Smooth muscle cell (in vitro differentiated cells): ENCODE measurements at regions not wholly inside any gene's neighbourhood (a gene's known extent, or its start where the extent isn't known, plus 50 kb on each side); places are given as distances from the start of the nearest gene placed in this dataset.
A peak's percentile ranks its signal among the peaks of the same experiment; 100 is the strongest.

Experiments used
- DNase-seq: peaks from one replicate; lab custom pipeline; 2025; ENCODE audit not compliant: unreplicated experiment; lab: John Stamatoyannopoulos, UW
- H2AFZ ChIP-seq: fragments of 200-600 bp; sonication (generic); 2 replicates; pipeline ENCODE4 v1.6.0; 2016; ENCODE audit warnings: antibody characterized with exemption, low read depth, mild to moderate bottlenecking
- H3F3A ChIP-seq: fragments of 200-600 bp; sonication (generic); 2 replicates; pipeline ENCODE4 v1.6.0; 2017; ENCODE audit warnings: antibody characterized with exemption, low read depth
- H3K27ac ChIP-seq: fragments of 200-600 bp; sonication (generic); 2 replicates; pipeline ENCODE4 v1.5.1; 2016; ENCODE audit warnings: low read depth, mild to moderate bottlenecking
- H3K27me3 ChIP-seq: fragments of 200-600 bp; sonication (generic); 2 replicates; pipeline ENCODE4 v1.6.1; 2016; ENCODE audit warnings: low read depth, mild to moderate bottlenecking
- H3K36me3 ChIP-seq: fragments of 200-600 bp; sonication (generic); 2 replicates; pipeline ENCODE4 v1.5.1; 2016; ENCODE audit warnings: low read depth
- H3K4me1 ChIP-seq: fragments of 200-600 bp; sonication (generic); 2 replicates; pipeline ENCODE4 v1.5.1; 2016; ENCODE audit warnings: low read depth
- H3K4me2 ChIP-seq: fragments of 200-600 bp; sonication (generic); 2 replicates; pipeline ENCODE4 v1.6.0; 2016; ENCODE audit warnings: mild to moderate bottlenecking
- H3K4me3 ChIP-seq: fragments of 200-600 bp; sonication (generic); 2 replicates; pipeline ENCODE4 v1.5.1; 2016; ENCODE audit warnings: mild to moderate bottlenecking
- H3K79me2 ChIP-seq: fragments of 200-600 bp; sonication (generic); 2 replicates; pipeline ENCODE4 v1.6.0; 2016; ENCODE audit warnings: low read depth, mild to moderate bottlenecking
- H3K9ac ChIP-seq: fragments of 200-600 bp; sonication (generic); 2 replicates; pipeline ENCODE4 v1.6.0; 2016; ENCODE audit warnings: low read depth
- H3K9me3 ChIP-seq: fragments of 200-600 bp; sonication (generic); replicated peaks from 2 replicates; pipeline ENCODE4 v1.5.1; 2016; ENCODE audit warnings: low read depth
- H4K20me1 ChIP-seq: fragments of 200-600 bp; sonication (generic); 2 replicates; pipeline ENCODE4 v1.6.0; 2016; ENCODE audit warnings: low read depth
- WGBS: methylation state at CpG from one replicate; pipeline ENCODE4 v1.1.7; 2016; ENCODE audit warnings: low lambda C conversion rate; 5-methylcytosine and 5-hydroxymethylcytosine counted together
- TF ChIP-seq, protein P1 (sequence below): fragments of 200-600 bp; sonication (generic); IDR thresholded peaks from 2 replicates; pipeline ENCODE4 v1.5.1; 2017; ENCODE audit warnings: borderline replicate concordance, mild to moderate bottlenecking, antibody characterized with exemption; ENCODE audit not compliant: insufficient read depth, poor library complexity, severe bottlenecking

DNA sequence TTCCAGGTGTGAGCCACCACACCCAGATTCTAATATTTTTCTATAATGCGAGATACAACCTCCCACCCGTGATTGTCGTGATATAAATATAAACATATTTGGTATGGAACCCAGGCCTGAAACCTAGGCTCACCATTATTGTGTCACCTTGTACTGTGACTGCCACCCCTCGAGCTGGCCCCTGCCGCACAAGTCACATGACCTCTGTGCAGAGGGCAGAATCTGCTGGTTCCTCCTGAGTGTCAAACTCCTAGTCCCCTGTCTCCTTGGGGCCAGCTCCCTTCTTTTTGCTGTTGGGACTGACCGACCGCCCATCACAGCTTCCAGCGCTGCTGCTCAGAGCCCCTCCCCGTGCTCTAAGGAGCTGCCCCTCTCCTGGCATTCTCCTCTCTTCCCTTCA is 86.4 kb downstream of the RSPH3 start:
- H3F3A ChIP-seq = no peaks in the 10 kb centered on the region
- no peak overlapping the region for H3K4me2 ChIP-seq
- DNase-seq = no peak
- no peaks in the 10 kb centered on the region for H3K36me3 ChIP-seq
- TF ChIP-seq, protein P1, sequence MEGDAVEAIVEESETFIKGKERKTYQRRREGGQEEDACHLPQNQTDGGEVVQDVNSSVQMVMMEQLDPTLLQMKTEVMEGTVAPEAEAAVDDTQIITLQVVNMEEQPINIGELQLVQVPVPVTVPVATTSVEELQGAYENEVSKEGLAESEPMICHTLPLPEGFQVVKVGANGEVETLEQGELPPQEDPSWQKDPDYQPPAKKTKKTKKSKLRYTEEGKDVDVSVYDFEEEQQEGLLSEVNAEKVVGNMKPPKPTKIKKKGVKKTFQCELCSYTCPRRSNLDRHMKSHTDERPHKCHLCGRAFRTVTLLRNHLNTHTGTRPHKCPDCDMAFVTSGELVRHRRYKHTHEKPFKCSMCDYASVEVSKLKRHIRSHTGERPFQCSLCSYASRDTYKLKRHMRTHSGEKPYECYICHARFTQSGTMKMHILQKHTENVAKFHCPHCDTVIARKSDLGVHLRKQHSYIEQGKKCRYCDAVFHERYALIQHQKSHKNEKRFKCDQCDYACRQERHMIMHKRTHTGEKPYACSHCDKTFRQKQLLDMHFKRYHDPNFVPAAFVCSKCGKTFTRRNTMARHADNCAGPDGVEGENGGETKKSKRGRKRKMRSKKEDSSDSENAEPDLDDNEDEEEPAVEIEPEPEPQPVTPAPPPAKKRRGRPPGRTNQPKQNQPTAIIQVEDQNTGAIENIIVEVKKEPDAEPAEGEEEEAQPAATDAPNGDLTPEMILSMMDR = no peak
- no peak overlapping the region for H3K9ac ChIP-seq
- peaks cover 21% of the 10 kb centered on the region for H3K4me1 ChIP-seq
- 83% methylated on average over 9 of the region's 9 CpGs for WGBS
- H3K9me3 ChIP-seq = no peaks in the 10 kb centered on the region
- no peaks in the 10 kb centered on the region for H3K79me2 ChIP-seq
- no peak overlapping the region for H2AFZ ChIP-seq
- H3K4me3 ChIP-seq = no peak overlapping the region
- H3K27me3 ChIP-seq = no peaks in the 10 kb centered on the region
- H4K20me1 ChIP-seq = no peaks in the 10 kb centered on the region
- H3K27ac ChIP-seq = no peak overlapping the region

DNA sequence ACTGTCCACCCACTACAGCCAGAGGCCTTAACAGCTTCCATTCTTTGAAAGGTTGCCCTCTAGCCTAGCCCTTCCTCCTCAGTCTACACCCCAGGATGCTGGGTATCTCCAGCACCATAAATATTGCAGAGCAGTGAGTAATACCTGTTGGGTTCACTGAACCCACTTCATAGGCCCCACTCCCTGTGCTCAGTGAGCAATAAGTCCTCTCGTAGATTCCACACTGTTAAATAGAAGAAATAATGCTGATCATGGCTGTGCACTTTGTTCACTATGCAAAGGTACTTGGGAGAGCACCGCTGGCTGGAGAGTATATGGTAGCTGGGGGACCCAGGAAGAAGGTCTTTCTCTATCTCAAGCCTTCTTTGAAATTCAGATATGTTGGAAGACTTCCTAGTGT is 87.3 kb downstream of the RSPH3 start:
- no peaks in the 10 kb centered on the region for H3K79me2 ChIP-seq
- no peak overlapping the region for H3K4me3 ChIP-seq
- H3K27me3 ChIP-seq = no peaks in the 10 kb centered on the region
- no peaks in the 10 kb centered on the region for H4K20me1 ChIP-seq
- no peaks in the 10 kb centered on the region for H3K36me3 ChIP-seq
- no peak overlapping the region for H3K9ac ChIP-seq
- H2AFZ ChIP-seq = no peak overlapping the region
- no peak overlapping the region for H3K4me2 ChIP-seq
- 93% methylated on average over 2 of the region's 2 CpGs for WGBS
- no peaks in the 10 kb centered on the region for H3F3A ChIP-seq
- DNase-seq = no peak
- H3K27ac ChIP-seq = peak overlapping the region; percentile 42
- H3K9me3 ChIP-seq = no peaks in the 10 kb centered on the region
- TF ChIP-seq, protein P1 = no peak
- peaks cover 21% of the 10 kb centered on the region for H3K4me1 ChIP-seq

DNA sequence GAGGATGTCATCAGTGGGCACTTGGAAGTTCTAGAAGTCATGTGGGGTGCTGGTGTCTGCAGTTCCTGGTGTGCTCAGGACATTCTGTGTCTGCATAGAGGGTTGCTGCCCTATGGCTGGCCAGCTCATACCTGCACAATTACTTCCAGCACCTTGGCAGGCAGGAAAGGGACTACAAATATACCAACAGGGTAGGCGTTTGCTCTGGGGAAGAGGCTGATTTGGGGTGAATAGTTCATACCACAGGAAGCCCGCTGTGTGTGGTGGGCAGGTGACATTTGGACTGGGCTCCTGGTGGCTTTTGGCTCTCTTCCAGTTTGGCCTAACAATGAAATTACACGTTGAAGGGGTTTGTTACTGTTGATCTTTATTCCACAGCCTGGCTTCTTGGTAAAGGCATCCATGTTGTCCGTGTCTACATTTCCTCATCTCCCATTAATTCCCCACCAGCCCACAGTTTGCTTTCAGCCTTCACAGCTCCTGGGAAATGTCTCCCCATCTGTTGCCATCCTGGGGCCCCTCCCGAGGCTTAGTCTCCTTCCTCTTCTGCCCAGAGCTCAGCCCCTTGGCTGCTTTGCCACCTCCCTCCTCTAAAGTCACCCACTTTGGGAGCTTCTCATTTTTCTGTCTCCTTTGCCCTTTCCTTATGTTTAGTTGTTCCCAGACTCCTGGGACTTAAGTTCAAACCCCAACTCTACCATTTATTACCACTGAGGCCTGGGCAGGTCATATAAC is 88.1 kb downstream of the RSPH3 start:
- 85% methylated on average over 5 of the region's 5 CpGs for WGBS
- Histone ChIP-seq H3K4me2 (no peak overlapping the region), H3K9me3 (no peaks in the 10 kb centered on the region), H3K4me1 (peaks cover 21% of the 10 kb centered on the region), H3K9ac (no peak overlapping the region), H4K20me1 (no peaks in the 10 kb centered on the region), H3K36me3 (no peaks in the 10 kb centered on the region), H3K79me2 (no peaks in the 10 kb centered on the region), H2AFZ (no peak overlapping the region), H3K27me3 (no peaks in the 10 kb centered on the region), H3F3A (no peaks in the 10 kb centered on the region), H3K4me3 (no peak overlapping the region), H3K27ac (peak overlapping the region; percentile 96)
- TF ChIP-seq, protein P1 = no peak
- no peak for DNase-seq
